ENCODE measurements at regions not wholly inside any gene's neighbourhood (a gene's known extent, or its start where the extent isn't known, plus 50 kb on each side); places are given as distances from the start of the nearest gene placed in this dataset.

- no peak for TF ChIP-seq POLR2A (IDR thresholded peaks at IDR 0.05)
- TF ChIP-seq POLR2AphosphoS5 (IDR thresholded peaks at IDR 0.05) = no peak
Measured at GRCh38 chr3:31179768-31180167, 285.3 kb upstream of the GADL1 start.

Data from prostate gland (tissue), 1 donor.